ENCODE measurements at regions not wholly inside any gene's neighbourhood (a gene's known extent, or its start where the extent isn't known, plus 50 kb on each side); places are given as distances from the start of the nearest gene placed in this dataset.

DNA sequence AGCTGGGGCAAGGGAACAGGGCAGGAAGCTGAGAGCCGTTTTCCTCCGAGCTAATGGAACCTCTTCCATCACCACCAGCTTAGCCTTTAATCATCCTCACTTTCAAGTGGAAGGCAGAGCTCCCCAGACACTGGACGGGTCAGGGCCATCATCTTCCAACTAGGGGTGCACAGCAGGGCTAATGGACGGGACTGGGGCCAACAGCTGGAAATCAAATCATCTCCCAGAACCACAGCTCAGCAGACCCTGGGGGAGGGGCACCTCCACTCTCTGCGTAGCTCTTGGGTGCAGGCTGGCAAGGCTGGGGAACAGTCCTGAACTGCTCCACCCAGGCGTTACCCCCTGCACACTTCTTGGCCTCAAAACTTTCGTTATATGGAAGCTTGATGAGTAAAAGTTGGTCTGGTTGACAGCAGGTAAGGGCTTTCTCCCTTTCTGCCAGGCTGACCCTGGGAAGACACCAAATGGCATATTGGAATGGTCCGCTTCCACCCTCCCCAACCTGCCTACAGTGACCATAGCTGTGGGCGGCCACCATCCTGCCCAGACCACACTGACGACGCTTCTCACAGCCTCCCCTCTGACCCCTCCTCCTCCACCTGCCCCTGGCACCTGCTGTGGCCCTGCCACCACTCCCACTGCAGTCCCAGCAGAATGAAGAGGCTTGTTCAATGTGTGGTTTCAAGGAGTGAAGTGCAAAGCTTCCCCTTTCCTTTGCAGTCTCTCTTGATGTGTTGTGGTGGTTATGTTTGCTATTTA, 51.7 kb upstream of the RET start:
- Mint-ChIP-seq H3K27me3 (ENCODE audit: low read depth in 3 of 3) (peaks cover 1 to 4% (median 2%) of the 10 kb centered on the region in 3 donors), H3K9me3 (peaks cover 0 to 2% (median 0%) of the 10 kb centered on the region in 7 donors), H3K36me3 (no peaks in the 10 kb centered on the region), H3K4me3 (no peak overlapping the region), H3K4me1 (peaks cover 10% of the 10 kb centered on the region), H3K27ac (no peak overlapping the region)
- Histone ChIP-seq H3K27me3 (ENCODE audit: control insufficient read depth in 2 of 2, insufficient read depth in 2 of 2, low read length in 2 of 2) (no peaks in the 10 kb centered on the region), H3K27ac (ENCODE audit: low read depth in 1 of 2, low read length in 2 of 2) (no peak overlapping the region), H3K4me2 (replicated peaks; ENCODE audit: extremely low read depth, low read length, poor library complexity, severe bottlenecking) (no peak overlapping the region), H3K79me2 (ENCODE audit: insufficient read depth, low read length) (no peaks in the 10 kb centered on the region), H3K9me3 (replicated peaks in 1 of 2; ENCODE audit: control insufficient read depth in 1 of 2, insufficient read depth in 1 of 2, low read length in 2 of 2) (no peaks in the 10 kb centered on the region), H2AFZ (ENCODE audit: insufficient read depth, low read depth, low read length, poor library complexity, severe bottlenecking) (no peak overlapping the region), H3K36me3 (replicated peaks in 1 of 2; ENCODE audit: control insufficient read depth in 1 of 2, insufficient read depth in 2 of 2, low read length in 2 of 2) (no peaks in the 10 kb centered on the region), H4K20me1 (ENCODE audit: insufficient read depth, low read length) (no peaks in the 10 kb centered on the region), H3K9ac (ENCODE audit: insufficient read depth, low read length, poor library complexity, severe bottlenecking) (no peak overlapping the region), H3K4me1 (ENCODE audit: control insufficient read depth in 1 of 2, insufficient read depth in 2 of 2, low read length in 2 of 2) (no peaks in the 10 kb centered on the region), H3K4me3 (replicated peaks in 1 of 3; ENCODE audit: low read depth in 2 of 3, low read length in 3 of 3) (no peak overlapping the region)
- no peak for DNase-seq
- intact Hi-C loops (cut with micrococcal nuclease): no loop called here
- 91% methylated on average over 5 of the region's 11 CpGs for WGBS (ENCODE audit: insufficient coverage)
- TF ChIP-seq, protein P1, sequence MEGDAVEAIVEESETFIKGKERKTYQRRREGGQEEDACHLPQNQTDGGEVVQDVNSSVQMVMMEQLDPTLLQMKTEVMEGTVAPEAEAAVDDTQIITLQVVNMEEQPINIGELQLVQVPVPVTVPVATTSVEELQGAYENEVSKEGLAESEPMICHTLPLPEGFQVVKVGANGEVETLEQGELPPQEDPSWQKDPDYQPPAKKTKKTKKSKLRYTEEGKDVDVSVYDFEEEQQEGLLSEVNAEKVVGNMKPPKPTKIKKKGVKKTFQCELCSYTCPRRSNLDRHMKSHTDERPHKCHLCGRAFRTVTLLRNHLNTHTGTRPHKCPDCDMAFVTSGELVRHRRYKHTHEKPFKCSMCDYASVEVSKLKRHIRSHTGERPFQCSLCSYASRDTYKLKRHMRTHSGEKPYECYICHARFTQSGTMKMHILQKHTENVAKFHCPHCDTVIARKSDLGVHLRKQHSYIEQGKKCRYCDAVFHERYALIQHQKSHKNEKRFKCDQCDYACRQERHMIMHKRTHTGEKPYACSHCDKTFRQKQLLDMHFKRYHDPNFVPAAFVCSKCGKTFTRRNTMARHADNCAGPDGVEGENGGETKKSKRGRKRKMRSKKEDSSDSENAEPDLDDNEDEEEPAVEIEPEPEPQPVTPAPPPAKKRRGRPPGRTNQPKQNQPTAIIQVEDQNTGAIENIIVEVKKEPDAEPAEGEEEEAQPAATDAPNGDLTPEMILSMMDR (IDR thresholded peaks at IDR 0.05): no peak

DNA sequence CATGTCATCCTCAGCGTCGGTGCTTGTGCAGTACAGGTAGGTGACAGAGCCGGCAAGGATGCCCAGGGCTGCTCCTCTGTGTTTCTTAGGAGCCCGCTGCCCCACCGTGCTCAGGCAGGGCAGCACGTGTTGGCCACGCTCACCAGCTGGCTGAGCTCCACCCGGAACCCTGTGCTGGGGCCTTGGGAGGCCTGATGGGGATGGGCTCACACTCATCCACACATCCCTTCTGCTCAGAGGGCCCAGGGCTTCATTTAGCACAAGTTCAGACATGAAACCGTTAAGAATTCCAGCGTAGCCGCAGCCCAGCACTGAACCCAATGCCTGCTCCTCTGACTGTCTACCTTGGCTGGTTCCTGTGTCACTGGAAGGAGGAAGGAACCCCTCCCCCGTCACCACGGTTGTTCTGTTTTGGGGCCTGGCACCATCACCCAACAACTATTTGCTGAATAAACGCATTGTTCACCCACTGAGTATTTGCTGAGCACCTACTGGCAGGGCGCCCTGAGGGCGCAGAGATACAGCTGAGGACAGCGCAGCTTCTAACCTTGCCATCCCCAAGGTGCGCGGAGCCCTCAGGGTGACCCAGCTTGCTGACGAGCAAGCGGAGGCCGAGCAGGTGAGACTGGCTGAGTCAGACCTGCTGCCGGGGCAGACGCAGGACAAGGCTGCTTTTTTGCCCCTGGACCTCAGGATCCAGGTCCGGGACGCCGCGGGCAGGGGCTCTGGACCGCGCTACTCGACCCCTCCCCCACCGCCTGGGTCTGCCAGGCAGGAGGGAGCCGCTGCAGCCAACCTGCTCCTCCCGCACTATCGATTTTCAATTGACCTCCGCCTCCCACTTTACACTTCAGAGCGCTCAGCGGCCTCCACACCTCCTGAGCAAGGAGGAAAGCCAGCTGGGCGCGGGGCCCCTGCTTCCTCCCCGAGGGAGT, 50.6 kb upstream of the RET start:
- peak overlapping the region in 1 of 2 donors; percentile 23 for H3K4me3 Mint-ChIP-seq
- no peaks in the 10 kb centered on the region for H3K36me3 Mint-ChIP-seq
- Histone ChIP-seq H3K9ac (ENCODE audit: insufficient read depth, low read length, poor library complexity, severe bottlenecking) (no peak overlapping the region), H3K36me3 (replicated peaks in 1 of 2; ENCODE audit: control insufficient read depth in 1 of 2, insufficient read depth in 2 of 2, low read length in 2 of 2) (no peaks in the 10 kb centered on the region), H3K9me3 (replicated peaks in 1 of 2; ENCODE audit: control insufficient read depth in 1 of 2, insufficient read depth in 1 of 2, low read length in 2 of 2) (peaks cover 0 to 4% of the 10 kb centered on the region in 2 donors), H3K79me2 (ENCODE audit: insufficient read depth, low read length) (no peaks in the 10 kb centered on the region), H3K27me3 (ENCODE audit: control insufficient read depth in 2 of 2, insufficient read depth in 2 of 2, low read length in 2 of 2) (no peaks in the 10 kb centered on the region), H3K4me3 (replicated peaks in 1 of 3; ENCODE audit: low read depth in 2 of 3, low read length in 3 of 3) (no peak overlapping the region), H3K4me1 (ENCODE audit: control insufficient read depth in 1 of 2, insufficient read depth in 2 of 2, low read length in 2 of 2) (no peaks in the 10 kb centered on the region), H2AFZ (ENCODE audit: insufficient read depth, low read depth, low read length, poor library complexity, severe bottlenecking) (no peak overlapping the region), H3K4me2 (replicated peaks; ENCODE audit: extremely low read depth, low read length, poor library complexity, severe bottlenecking) (no peak overlapping the region), H3K27ac (ENCODE audit: low read depth in 1 of 2, low read length in 2 of 2) (no peak overlapping the region), H4K20me1 (ENCODE audit: insufficient read depth, low read length) (no peaks in the 10 kb centered on the region)
- H3K4me1 Mint-ChIP-seq: peaks cover 10% of the 10 kb centered on the region
- TF ChIP-seq, protein P1 (IDR thresholded peaks at IDR 0.05): no peak
- no peak for DNase-seq
- no peak overlapping the region for H3K27ac Mint-ChIP-seq
- WGBS (ENCODE audit: insufficient coverage): 74% methylated on average over 34 of the region's 41 CpGs
- intact Hi-C loops (cut with micrococcal nuclease): no loop called here
- peaks cover 2 to 8% (median 2%) of the 10 kb centered on the region in 7 donors for H3K9me3 Mint-ChIP-seq
- H3K27me3 Mint-ChIP-seq (ENCODE audit: low read depth in 3 of 3): peaks cover 0 to 4% (median 1%) of the 10 kb centered on the region in 3 donors

Small RNAs in the stretch of these regions (small RNA-seq; reads per million reads assigned to genes)
- 9.7 reads per million, percentile 74 among the genes with 10 or more reads in this experiment for gene MIR5100 (ENCODE audit: insufficient read length, low read depth)
